HL-60 (cell line): ENCODE measurements at regions not wholly inside any gene's neighbourhood (a gene's known extent, or its start where the extent isn't known, plus 50 kb on each side); places are given as distances from the start of the nearest gene placed in this dataset.

Source experiments
- DNase-seq, 2 experiments: peaks; one replicate each; pipeline ENCODE4 v3.0.0-alpha.2; 2010 to 2020; ENCODE audit warnings: low read depth in 1 of 2, low spot score in 1 of 2
- H3K27ac ChIP-seq: fragments of 250-450 bp; sonication (Bioruptor Pico); replicated peaks from 2 replicates; pipeline ENCODE4 v1.5.1; 2020; ENCODE audit warnings: mild to moderate bottlenecking, moderate library complexity
- H3K27me3 ChIP-seq: fragments of 250-450 bp; sonication (Bioruptor Pico); 2 replicates; pipeline ENCODE4 v1.5.1; 2021; ENCODE audit warnings: mild to moderate bottlenecking, moderate library complexity; ENCODE audit not compliant: insufficient read depth, poor library complexity, severe bottlenecking
- H3K4me3 ChIP-seq: replicated peaks from 2 replicates; pipeline ENCODE4 v1.5.1; 2011; ENCODE audit warnings: mild to moderate bottlenecking, control low read depth, low read length; ENCODE audit not compliant: insufficient read depth
- CTCF ChIP-seq: IDR thresholded peaks from one replicate; pipeline ENCODE4 v1.5.1; 2011; ENCODE audit warnings: low read length, control low read depth, inconsistent platforms; ENCODE audit not compliant: insufficient read depth
- GABPA ChIP-seq: IDR thresholded peaks from 2 replicates; pipeline ENCODE4 v1.6.1; 2012; ENCODE audit warnings: low read depth
- POLR2AphosphoS5 ChIP-seq: IDR thresholded peaks from 2 replicates; pipeline ENCODE4 v1.6.1; 2012; ENCODE audit warnings: low read depth
- REST ChIP-seq: IDR thresholded peaks from 2 replicates; pipeline ENCODE4 v1.6.1; 2012; ENCODE audit warnings: low read depth; ENCODE audit not compliant: insufficient replicate concordance
- SPI1 ChIP-seq: IDR thresholded peaks from 2 replicates; pipeline ENCODE4 v1.6.1; 2012; ENCODE audit warnings: low read depth, mild to moderate bottlenecking, borderline replicate concordance

DNA sequence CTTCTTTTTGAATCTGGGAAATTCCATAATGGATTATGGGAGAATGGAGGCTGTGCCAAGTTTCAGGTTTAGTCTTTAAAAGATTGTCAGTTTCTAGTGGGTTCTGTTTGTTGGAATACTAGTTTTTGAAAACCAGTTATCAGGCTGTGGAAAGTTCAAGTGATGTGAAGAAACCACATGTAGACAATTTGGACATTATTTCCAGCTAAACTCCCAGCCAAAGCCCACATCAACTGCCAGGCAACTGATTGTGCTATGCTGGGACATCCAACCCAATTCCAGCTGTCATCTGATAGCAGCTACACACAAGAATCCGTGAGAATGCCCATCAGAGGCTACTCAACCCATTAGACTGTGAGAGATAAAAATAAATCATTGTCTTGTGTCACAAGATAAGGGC is 546.1 kb upstream of the ADAMTS5 start:
- Histone ChIP-seq H3K4me3 (no peak overlapping the region), H3K27ac (no peak overlapping the region), H3K27me3 (no peaks in the 10 kb centered on the region)
- no peak for DNase-seq
- TF ChIP-seq POLR2AphosphoS5: no peak
- no peak for TF ChIP-seq SPI1
- TF ChIP-seq REST: no peak
- TF ChIP-seq CTCF: no peak
- TF ChIP-seq GABPA: no peak

GRCh38 chr21:27511233-27511632 is 544.3 kb upstream of the ADAMTS5 start:
- H3K27me3 ChIP-seq: no peaks in the 10 kb centered on the region
- no peak overlapping the region for H3K4me3 ChIP-seq
- DNase-seq: no peak
- no peak for TF ChIP-seq REST
- TF ChIP-seq POLR2AphosphoS5: no peak
- no peak for TF ChIP-seq GABPA
- TF ChIP-seq SPI1: no peak
- TF ChIP-seq CTCF: no peak
- no peak overlapping the region for H3K27ac ChIP-seq

- DNase-seq: no peak
- no peak overlapping the region for H3K27ac ChIP-seq
- no peak for TF ChIP-seq REST
- H3K27me3 ChIP-seq: no peaks in the 10 kb centered on the region
- no peak overlapping the region for H3K4me3 ChIP-seq
Measured at GRCh38 chr21:27507695-27508094, 540.8 kb upstream of the ADAMTS5 start.

- H3K4me3 ChIP-seq: no peak overlapping the region
- H3K27ac ChIP-seq: no peak overlapping the region
- TF ChIP-seq GABPA (no peak), REST (no peak), SPI1 (no peak), CTCF (no peak), POLR2AphosphoS5 (no peak)
- no peaks in the 10 kb centered on the region for H3K27me3 ChIP-seq
- DNase-seq: no peak
Measured at GRCh38 chr21:27505516-27505915, 538.6 kb upstream of the ADAMTS5 start.
